Left renal cortex interstitium (tissue), 4 donors: ENCODE measurements at regions not wholly inside any gene's neighbourhood (a gene's known extent, or its start where the extent isn't known, plus 50 kb on each side); places are given as distances from the start of the nearest gene placed in this dataset.

ENCODE experiments used
- DNase-seq, 4 donors: peaks; one replicate each; pipeline ENCODE4 v3.0.0-alpha.2; 2013; ENCODE audit warnings: low read depth in 4 of 4, low spot score in 2 of 4, missing footprints in 1 of 4

- no peak for DNase-seq
These were observed 109.8 kb upstream of the TBC1D5 start for GRCh38 chr3:17852217-17852616.

- no peak for DNase-seq
These were observed 108.0 kb upstream of the TBC1D5 start for GRCh38 chr3:17850448-17850847.

GRCh38 chr3:17848102-17848501 is 105.7 kb upstream of the TBC1D5 start:
- no peak for DNase-seq

- DNase-seq = no peak
These were observed 104.7 kb upstream of the TBC1D5 start for GRCh38 chr3:17847156-17847555.

GRCh38 chr3:17846466-17846865 is 104.0 kb upstream of the TBC1D5 start:
- no peak for DNase-seq

- no peak for DNase-seq
These were observed 102.8 kb upstream of the TBC1D5 start for GRCh38 chr3:17845026-17845812.

- DNase-seq = no peak
These were observed 101.8 kb upstream of the TBC1D5 start for GRCh38 chr3:17844236-17844635.

GRCh38 chr3:17841190-17841828 is 98.9 kb upstream of the TBC1D5 start:
- peak in 3 of 4 donors; percentile 38 to 66 (median 44) for DNase-seq

- DNase-seq = no peak
These were observed 98.2 kb upstream of the TBC1D5 start for GRCh38 chr3:17840651-17841050.

- DNase-seq = no peak
These were observed 97.7 kb upstream of the TBC1D5 start for GRCh38 chr3:17840126-17840525.

- DNase-seq = no peak
These were observed 94.5 kb upstream of the TBC1D5 start for GRCh38 chr3:17836919-17837318.

- DNase-seq = no peak
These were observed 93.7 kb upstream of the TBC1D5 start for GRCh38 chr3:17836092-17836491.

- no peak for DNase-seq
These were observed 91.5 kb upstream of the TBC1D5 start for GRCh38 chr3:17833786-17834559.

GRCh38 chr3:17832016-17832415 is 89.6 kb upstream of the TBC1D5 start:
- no peak for DNase-seq

- no peak for DNase-seq
These were observed 88.9 kb upstream of the TBC1D5 start for GRCh38 chr3:17831366-17831765.

- DNase-seq = no peak
These were observed 88.4 kb upstream of the TBC1D5 start for GRCh38 chr3:17830788-17831187.

GRCh38 chr3:17828388-17828787 is 86.0 kb upstream of the TBC1D5 start:
- no peak for DNase-seq

GRCh38 chr3:17825298-17825697 is 82.9 kb upstream of the TBC1D5 start:
- DNase-seq = no peak

- no peak for DNase-seq
These were observed 81.4 kb upstream of the TBC1D5 start for GRCh38 chr3:17823816-17824215.

- no peak for DNase-seq
These were observed 80.6 kb upstream of the TBC1D5 start for GRCh38 chr3:17823036-17823435.

GRCh38 chr3:17820704-17821103 is 78.3 kb upstream of the TBC1D5 start:
- DNase-seq = no peak

GRCh38 chr3:17820275-17820674 is 77.8 kb upstream of the TBC1D5 start:
- DNase-seq = no peak
